ENCODE measurements at regions not wholly inside any gene's neighbourhood (a gene's known extent, or its start where the extent isn't known, plus 50 kb on each side); places are given as distances from the start of the nearest gene placed in this dataset.
A peak's percentile ranks its signal among the peaks of the same experiment; 100 is the strongest.

- DNase-seq, result no peak
- Histone ChIP-seq H3K27ac (peak overlapping the region in 3 of 4 donors; percentile 52 to 83 (median 77)), H3K9me3 (no peaks in the 10 kb centered on the region), H3K4me1 (peaks cover 8 to 24% (median 15%) of the 10 kb centered on the region in 3 donors), H3K36me3 (no peaks in the 10 kb centered on the region), H3K4me3 (peak overlapping the region; percentile 54 to 79 (median 66)), H3K27me3 (peaks cover 0 to 67% (median 0%) of the 10 kb centered on the region in 4 donors)
- WGBS, 2 donors, result 1% methylated on average over 14 to 16 of the region's 18 CpGs
- TF ChIP-seq CTCF (IDR thresholded peaks at IDR 0.05) (peak in 2 of 6 experiments; percentile 18 to 46), POLR2A (IDR thresholded peaks at IDR 0.05) (no peak)
- intact Hi-C loops (cut with DNase I), result no loop called here
Observed at GRCh38 chr2:71277536-71278103, 50.7 kb upstream of the PAIP2B start.

- Histone ChIP-seq H3K4me3 (peak overlapping the region; percentile 54 to 79 (median 66)), H3K4me1 (peaks cover 8 to 24% (median 15%) of the 10 kb centered on the region in 3 donors), H3K27ac (peak overlapping the region; percentile 55 to 83 (median 76)), H3K9me3 (no peaks in the 10 kb centered on the region), H3K36me3 (no peaks in the 10 kb centered on the region), H3K27me3 (peaks cover 0 to 66% (median 0%) of the 10 kb centered on the region in 4 donors)
- no peak for TF ChIP-seq POLR2A (IDR thresholded peaks at IDR 0.05)
- no peak for TF ChIP-seq CTCF (IDR thresholded peaks at IDR 0.05)
- DNase-seq, result no peak
- intact Hi-C loops (cut with DNase I), result no loop called here
- WGBS, 2 donors, result 2 to 4% methylated on average over 5 of the region's 5 CpGs
Observed at GRCh38 chr2:71277147-71277475, 50.2 kb upstream of the PAIP2B start.

GRCh38 chr2:71276311-71277146, 49.6 kb upstream of the PAIP2B start:
- Histone ChIP-seq H3K27ac (peak overlapping the region; percentile 55 to 83 (median 76)), H3K27me3 (peaks cover 0 to 66% (median 0%) of the 10 kb centered on the region in 4 donors), H3K4me3 (peak overlapping the region; percentile 54 to 79 (median 66)), H3K9me3 (no peaks in the 10 kb centered on the region), H3K36me3 (no peaks in the 10 kb centered on the region), H3K4me1 (peaks cover 8 to 24% (median 15%) of the 10 kb centered on the region in 3 donors)
- peak; percentile 17 for DNase-seq
- intact Hi-C loops (cut with DNase I), result no loop called here
- 0 to 1% methylated on average over 14 of the region's 93 CpGs for WGBS, 2 donors
- TF ChIP-seq CTCF (IDR thresholded peaks at IDR 0.05), result peak in 1 of 6 experiments; percentile 5
- peak in 1 of 4 donors; percentile 51 for TF ChIP-seq POLR2A (IDR thresholded peaks at IDR 0.05)
